Gastrocnemius medialis (tissue), 4 donors: ENCODE measurements at regions not wholly inside any gene's neighbourhood (a gene's known extent, or its start where the extent isn't known, plus 50 kb on each side); places are given as distances from the start of the nearest gene placed in this dataset.

ENCODE experiments used
- ATAC-seq, 2 donors: fragments of 150-250 bp; one replicate each; pipeline ENCODE4 v1.9.1; 2016
- DNase-seq, 2 donors: peaks; one replicate each; pipeline ENCODE4 v3.0.0-alpha.2; 2019
- H3K27ac ChIP-seq, 4 donors: fragments of 200-600 bp; sonication (generic); 1 replicate in 1 of 4; 2 replicates in 3 of 4; pipeline ENCODE4 v1.5.1; 2016 to 2018; ENCODE audit warnings: mild to moderate bottlenecking in 2 of 4, moderate library complexity in 1 of 4
- H3K27me3 ChIP-seq, 3 donors: fragments of 200-600 bp; sonication (generic) in 2 of 3; 1 replicate in 1 of 3; 2 replicates in 2 of 3; pipeline versions ENCODE4 v1.5.1 to v1.6.0; 2016 to 2019; ENCODE audit warnings: mild to moderate bottlenecking in 1 of 3, moderate library complexity in 1 of 3
- H3K36me3 ChIP-seq, 2 donors: fragments of 200-600 bp; sonication (generic) in 1 of 2; one replicate each; pipeline ENCODE4 v1.5.1; 2017 to 2018
- H3K4me1 ChIP-seq, 2 donors: fragments of 200-600 bp; sonication (generic) in 1 of 2; one replicate each; pipeline ENCODE4 v1.5.1; 2016 to 2017; ENCODE audit warnings: mild to moderate bottlenecking in 2 of 2
- H3K4me3 ChIP-seq, 4 donors: fragments of 200-600 bp; sonication (generic) in 3 of 4; 1 replicate in 1 of 4; 2 replicates in 3 of 4; pipeline ENCODE4 v1.5.1; 2016 to 2019; ENCODE audit warnings: mild to moderate bottlenecking in 2 of 4
- H3K9me3 ChIP-seq, 3 donors: fragments of 200-600 bp; sonication (generic) in 2 of 3; 1 replicate in 1 of 3; 2 replicates in 2 of 3; pipeline ENCODE4 v1.5.1; 2016 to 2019
- POLR2A ChIP-seq, 2 donors: fragments of 450-650 bp; IDR thresholded peaks; one replicate each; pipeline ENCODE4 v1.6.1; 2017; ENCODE audit warnings: antibody characterized with exemption in 2 of 2, mild to moderate bottlenecking in 2 of 2, moderate library complexity in 2 of 2
- in situ Hi-C, 4 donors: fragments of 200-750 bp; cut with MboI; loops; one replicate each; pipeline versions ENCODE4 v1.15.0 to v1.8.0; 2017; ENCODE audit warnings: low sequenced_read_pairs in 4 of 4
- intact Hi-C: fragments of 100-400 bp; cut with DNase I; formaldehyde crosslinking; loops from one replicate; pipeline ENCODE4 v1.15.1; 2023; ENCODE audit warnings: low total_unique reads
- TF ChIP-seq, protein P1 (sequence below), 5 experiments: fragments of 450-650 bp in 3 of 5; fragments of 200-600 bp in 2 of 5; sonication (generic) in 2 of 5; IDR thresholded peaks in 4 of 5; conservative IDR thresholded peaks in 1 of 5; 1 replicate in 4 of 5; 2 replicates in 1 of 5; pipeline ENCODE4 v1.5.1; 2016 to 2019; ENCODE audit warnings: antibody characterized with exemption in 5 of 5, mild to moderate bottlenecking in 3 of 5, moderate library complexity in 3 of 5

DNA sequence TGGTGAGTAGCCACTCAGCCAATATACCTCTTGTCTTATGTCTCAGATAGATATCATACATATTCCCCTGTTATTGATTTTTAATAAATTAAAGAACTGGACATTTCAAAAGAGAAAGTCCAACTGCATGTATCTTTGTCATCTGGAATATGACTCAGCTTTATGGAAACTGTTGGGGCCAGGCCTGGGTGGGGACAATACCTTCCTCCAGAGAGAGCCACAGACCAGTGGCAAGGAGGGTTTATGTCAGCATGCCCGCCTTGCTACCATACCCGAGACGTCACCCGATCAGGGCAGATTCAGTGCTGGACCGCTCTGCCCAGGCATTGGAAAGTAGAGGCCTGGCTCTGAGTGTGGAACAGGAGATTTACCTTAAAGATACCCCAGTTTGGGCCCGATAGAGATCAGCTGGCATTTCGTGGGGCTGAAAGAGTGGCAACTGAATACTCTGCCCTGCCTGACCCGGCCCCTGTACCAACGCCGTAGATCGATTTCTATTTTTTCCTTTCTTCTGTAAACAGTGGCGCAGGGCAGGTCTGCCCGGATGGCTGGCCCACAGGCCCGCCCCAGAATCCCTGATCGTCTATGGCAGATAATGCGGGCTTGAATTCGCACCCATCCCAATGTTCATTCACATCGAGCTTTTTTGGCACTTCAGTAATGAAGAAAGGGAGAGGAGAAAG is 158.6 kb downstream of the SALL1 start:
- intact Hi-C loops (no loop called here), in situ Hi-C loops (no loop called here)
- H3K36me3 ChIP-seq = no peaks in the 10 kb centered on the region
- DNase-seq (no peak), ATAC-seq (no peak)
- H3K27ac ChIP-seq = no peak overlapping the region
- no peak overlapping the region for H3K4me3 ChIP-seq
- no peaks in the 10 kb centered on the region for H3K27me3 ChIP-seq
- H3K9me3 ChIP-seq = no peaks in the 10 kb centered on the region
- no peaks in the 10 kb centered on the region for H3K4me1 ChIP-seq
- TF ChIP-seq, protein P1, sequence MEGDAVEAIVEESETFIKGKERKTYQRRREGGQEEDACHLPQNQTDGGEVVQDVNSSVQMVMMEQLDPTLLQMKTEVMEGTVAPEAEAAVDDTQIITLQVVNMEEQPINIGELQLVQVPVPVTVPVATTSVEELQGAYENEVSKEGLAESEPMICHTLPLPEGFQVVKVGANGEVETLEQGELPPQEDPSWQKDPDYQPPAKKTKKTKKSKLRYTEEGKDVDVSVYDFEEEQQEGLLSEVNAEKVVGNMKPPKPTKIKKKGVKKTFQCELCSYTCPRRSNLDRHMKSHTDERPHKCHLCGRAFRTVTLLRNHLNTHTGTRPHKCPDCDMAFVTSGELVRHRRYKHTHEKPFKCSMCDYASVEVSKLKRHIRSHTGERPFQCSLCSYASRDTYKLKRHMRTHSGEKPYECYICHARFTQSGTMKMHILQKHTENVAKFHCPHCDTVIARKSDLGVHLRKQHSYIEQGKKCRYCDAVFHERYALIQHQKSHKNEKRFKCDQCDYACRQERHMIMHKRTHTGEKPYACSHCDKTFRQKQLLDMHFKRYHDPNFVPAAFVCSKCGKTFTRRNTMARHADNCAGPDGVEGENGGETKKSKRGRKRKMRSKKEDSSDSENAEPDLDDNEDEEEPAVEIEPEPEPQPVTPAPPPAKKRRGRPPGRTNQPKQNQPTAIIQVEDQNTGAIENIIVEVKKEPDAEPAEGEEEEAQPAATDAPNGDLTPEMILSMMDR (IDR thresholded peaks at IDR 0.05 in 4 of 5, conservative IDR thresholded peaks at IDR 0.05 in 1 of 5) = no peak
- no peak for TF ChIP-seq POLR2A (IDR thresholded peaks at IDR 0.05)

DNA sequence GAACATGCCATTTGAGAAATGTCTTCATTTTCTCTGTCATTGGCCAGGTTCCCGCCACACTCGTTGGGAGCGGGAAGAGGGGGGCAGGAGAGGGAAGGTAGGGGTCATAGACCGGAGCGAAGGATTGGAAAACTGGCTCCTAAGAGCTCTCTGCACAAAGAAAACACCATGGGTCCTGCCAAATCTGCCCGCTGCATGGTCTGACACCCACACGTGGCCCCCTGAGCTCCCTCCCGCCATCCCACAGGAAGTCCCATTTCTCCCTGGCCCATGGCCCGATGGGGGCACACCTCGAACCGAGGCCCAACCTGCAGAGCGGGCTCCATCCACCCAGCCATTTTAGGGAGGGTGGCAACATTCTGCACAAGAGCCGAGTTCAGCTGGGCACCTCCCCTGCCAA is 159.6 kb downstream of the SALL1 start:
- no peaks in the 10 kb centered on the region for H3K36me3 ChIP-seq
- in situ Hi-C loops (no loop called here), intact Hi-C loops (no loop called here)
- no peaks in the 10 kb centered on the region for H3K27me3 ChIP-seq
- DNase-seq (no peak), ATAC-seq (no peak)
- no peaks in the 10 kb centered on the region for H3K4me1 ChIP-seq
- TF ChIP-seq POLR2A (IDR thresholded peaks at IDR 0.05) = no peak
- TF ChIP-seq, protein P1 (IDR thresholded peaks at IDR 0.05 in 4 of 5, conservative IDR thresholded peaks at IDR 0.05 in 1 of 5) = no peak
- H3K4me3 ChIP-seq = no peak overlapping the region
- no peaks in the 10 kb centered on the region for H3K9me3 ChIP-seq
- no peak overlapping the region for H3K27ac ChIP-seq

DNA sequence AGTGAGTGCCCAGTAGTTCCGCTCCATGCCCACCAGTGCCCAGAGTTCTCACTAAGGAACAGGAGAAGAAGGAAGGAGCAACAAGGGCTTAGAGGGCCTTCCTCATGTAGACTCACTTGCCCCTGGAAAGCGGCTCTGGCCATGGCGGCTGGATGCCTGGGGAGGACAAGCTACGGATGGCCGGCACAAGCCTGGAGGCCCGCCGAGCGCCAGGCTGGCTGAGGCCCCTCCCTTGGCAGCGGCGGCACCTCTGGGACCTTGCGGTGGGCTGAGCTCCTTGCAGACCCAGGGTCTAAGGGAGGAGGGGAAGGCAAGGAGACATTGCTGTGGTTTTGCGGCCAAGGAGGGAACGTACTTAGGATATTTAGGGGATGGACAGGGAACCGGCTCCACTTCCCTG is 160.1 kb downstream of the SALL1 start:
- Histone ChIP-seq H3K4me1 (no peaks in the 10 kb centered on the region), H3K36me3 (no peaks in the 10 kb centered on the region), H3K4me3 (no peak overlapping the region), H3K9me3 (no peaks in the 10 kb centered on the region), H3K27me3 (no peaks in the 10 kb centered on the region), H3K27ac (no peak overlapping the region)
- in situ Hi-C loops (no loop called here), intact Hi-C loops (no loop called here)
- TF ChIP-seq, protein P1 (IDR thresholded peaks at IDR 0.05 in 4 of 5, conservative IDR thresholded peaks at IDR 0.05 in 1 of 5) = no peak
- TF ChIP-seq POLR2A (IDR thresholded peaks at IDR 0.05) = no peak
- ATAC-seq = no peak
- DNase-seq = no peak

DNA sequence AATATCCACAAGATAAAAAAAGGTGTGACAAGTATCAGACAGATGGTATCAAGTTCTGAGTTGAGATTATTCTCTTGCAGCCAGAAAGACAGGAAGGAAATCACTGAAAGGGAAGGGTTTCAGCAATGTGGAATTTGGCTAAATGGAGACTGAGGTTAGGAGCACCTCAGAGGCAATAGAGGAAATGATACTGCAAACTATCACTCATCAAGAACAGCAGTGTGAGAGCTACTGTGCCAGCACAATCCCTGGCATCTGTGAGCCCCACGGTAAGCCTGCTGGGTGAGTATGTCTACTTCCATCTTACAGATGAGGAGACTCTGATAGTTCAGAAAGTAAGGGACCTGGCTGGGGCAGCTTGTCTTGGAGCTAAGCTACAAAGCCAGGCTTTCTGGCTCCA is 162.0 kb downstream of the SALL1 start:
- no peak for ATAC-seq
- DNase-seq = no peak
- no peak overlapping the region for H3K4me3 ChIP-seq
- no peaks in the 10 kb centered on the region for H3K4me1 ChIP-seq
- intact Hi-C loops = no loop called here
- no peaks in the 10 kb centered on the region for H3K9me3 ChIP-seq
- no peak overlapping the region for H3K27ac ChIP-seq
- H3K36me3 ChIP-seq = no peaks in the 10 kb centered on the region
- no peaks in the 10 kb centered on the region for H3K27me3 ChIP-seq
- TF ChIP-seq, protein P1 (IDR thresholded peaks at IDR 0.05 in 4 of 5, conservative IDR thresholded peaks at IDR 0.05 in 1 of 5) = no peak
- no peak for TF ChIP-seq POLR2A (IDR thresholded peaks at IDR 0.05)
- in situ Hi-C loops = no loop called here

DNA sequence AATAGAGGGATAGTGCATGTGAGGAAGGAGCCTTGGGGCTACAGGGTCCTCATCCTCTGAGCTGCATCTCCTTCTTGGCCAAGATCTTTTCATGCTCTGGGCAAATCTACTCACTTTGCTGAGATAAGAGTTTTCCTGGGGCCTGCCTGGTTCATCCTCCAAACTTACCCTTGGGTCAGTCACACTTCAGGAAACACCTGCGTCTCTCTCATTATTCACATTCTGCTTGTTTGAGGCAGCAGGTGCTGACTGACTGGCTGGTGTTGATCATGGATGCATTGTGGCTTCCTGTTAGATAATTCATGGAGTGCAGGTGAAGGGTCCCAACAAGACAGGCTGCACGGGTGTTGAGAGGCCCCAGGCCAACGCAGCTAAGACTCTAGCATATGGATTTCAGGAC is 162.6 kb downstream of the SALL1 start:
- TF ChIP-seq, protein P1 (IDR thresholded peaks at IDR 0.05 in 4 of 5, conservative IDR thresholded peaks at IDR 0.05 in 1 of 5) = no peak
- no peak for TF ChIP-seq POLR2A (IDR thresholded peaks at IDR 0.05)

More for the DNA sequence above, 162.6 kb downstream of the SALL1 start:
- H3K27me3 ChIP-seq = no peaks in the 10 kb centered on the region
- H3K4me1 ChIP-seq = no peaks in the 10 kb centered on the region
- ATAC-seq = no peak
- no peak overlapping the region for H3K27ac ChIP-seq
- no peaks in the 10 kb centered on the region for H3K9me3 ChIP-seq
- in situ Hi-C loops (no loop called here), intact Hi-C loops (no loop called here)
- DNase-seq = no peak
- H3K4me3 ChIP-seq = no peak overlapping the region
- H3K36me3 ChIP-seq = no peaks in the 10 kb centered on the region
